ENCODE measurements at regions not wholly inside any gene's neighbourhood (a gene's known extent, or its start where the extent isn't known, plus 50 kb on each side); places are given as distances from the start of the nearest gene placed in this dataset.

- TF ChIP-seq CTCF (IDR thresholded peaks at IDR 0.05) (no peak), POLR2A (IDR thresholded peaks at IDR 0.05) (no peak)
- Histone ChIP-seq H3K27me3 (no peaks in the 10 kb centered on the region), H3K9me3 (no peaks in the 10 kb centered on the region), H3K4me3 (no peak overlapping the region), H3K36me3 (replicated peaks in 1 of 2; ENCODE audit: insufficient read depth in 1 of 2, low read depth in 2 of 2) (no peaks in the 10 kb centered on the region), H3K4me1 (no peaks in the 10 kb centered on the region), H3K27ac (no peak overlapping the region)
- intact Hi-C loops (cut with DNase I), result no loop called here
- ATAC-seq (no peak), DNase-seq (no peak)
- 79 to 91% methylated on average over 3 of the region's 3 CpGs for WGBS, 2 donors
These were observed 392.9 kb upstream of the LRATD1 start for GRCh38 chr2:14239605-14240004.

- ATAC-seq (no peak), DNase-seq (no peak)
- Histone ChIP-seq H3K27me3 (no peaks in the 10 kb centered on the region), H3K27ac (no peak overlapping the region), H3K4me1 (no peaks in the 10 kb centered on the region), H3K9me3 (no peaks in the 10 kb centered on the region), H3K4me3 (no peak overlapping the region), H3K36me3 (replicated peaks in 1 of 2; ENCODE audit: insufficient read depth in 1 of 2, low read depth in 2 of 2) (no peaks in the 10 kb centered on the region)
- WGBS, 2 donors, result 56 to 57% methylated on average over 5 of the region's 5 CpGs
- intact Hi-C loops (cut with DNase I), result no loop called here
- no peak for TF ChIP-seq POLR2A (IDR thresholded peaks at IDR 0.05)
- no peak for TF ChIP-seq CTCF (IDR thresholded peaks at IDR 0.05)
These were observed 391.6 kb upstream of the LRATD1 start for GRCh38 chr2:14240868-14241267.

- no peak for TF ChIP-seq POLR2A (IDR thresholded peaks at IDR 0.05)
- no peak for TF ChIP-seq CTCF (IDR thresholded peaks at IDR 0.05)
- Histone ChIP-seq H3K27ac (no peak overlapping the region), H3K36me3 (replicated peaks in 1 of 2; ENCODE audit: insufficient read depth in 1 of 2, low read depth in 2 of 2) (no peaks in the 10 kb centered on the region), H3K9me3 (no peaks in the 10 kb centered on the region), H3K27me3 (no peaks in the 10 kb centered on the region), H3K4me1 (no peaks in the 10 kb centered on the region), H3K4me3 (no peak overlapping the region)
- ATAC-seq, result no peak
- DNase-seq, result no peak
- intact Hi-C loops (cut with DNase I), result no loop called here
These were observed 386.6 kb upstream of the LRATD1 start for GRCh38 chr2:14245901-14246300.

- ATAC-seq (no peak), DNase-seq (no peak)
- TF ChIP-seq CTCF (IDR thresholded peaks at IDR 0.05), result no peak
- no peak for TF ChIP-seq POLR2A (IDR thresholded peaks at IDR 0.05)
- intact Hi-C loops (cut with DNase I), result no loop called here
- Histone ChIP-seq H3K9me3 (no peaks in the 10 kb centered on the region), H3K27ac (no peak overlapping the region), H3K36me3 (replicated peaks in 1 of 2; ENCODE audit: insufficient read depth in 1 of 2, low read depth in 2 of 2) (no peaks in the 10 kb centered on the region), H3K4me1 (no peaks in the 10 kb centered on the region), H3K27me3 (no peaks in the 10 kb centered on the region), H3K4me3 (no peak overlapping the region)
- WGBS, 2 donors, result 84 to 85% methylated on average over 11 to 18 of the region's 18 CpGs
These were observed 377.2 kb upstream of the LRATD1 start for GRCh38 chr2:14255135-14255820.

GRCh38 chr2:14256890-14257289, 375.6 kb upstream of the LRATD1 start:
- ATAC-seq, result no peak
- Histone ChIP-seq H3K4me3 (no peak overlapping the region), H3K27me3 (no peaks in the 10 kb centered on the region), H3K4me1 (no peaks in the 10 kb centered on the region), H3K36me3 (replicated peaks in 1 of 2; ENCODE audit: insufficient read depth in 1 of 2, low read depth in 2 of 2) (no peaks in the 10 kb centered on the region), H3K9me3 (no peaks in the 10 kb centered on the region), H3K27ac (no peak overlapping the region)
- TF ChIP-seq CTCF (IDR thresholded peaks at IDR 0.05) (no peak), POLR2A (IDR thresholded peaks at IDR 0.05) (no peak)
- WGBS, 2 donors, result 65 to 77% methylated on average over 5 of the region's 5 CpGs
- no peak for DNase-seq
- intact Hi-C loops (cut with DNase I), result no loop called here

Measured in body of pancreas (tissue), 4 donors.